ENCODE measurements at regions not wholly inside any gene's neighbourhood (a gene's known extent, or its start where the extent isn't known, plus 50 kb on each side); places are given as distances from the start of the nearest gene placed in this dataset.

GRCh38 chr10:44065788-44066526, 318.9 kb downstream of the CXCL12 start:
- TF ChIP-seq CTCF (conservative IDR thresholded peaks at IDR 0.05) (no peak), EZH2 (IDR thresholded peaks at IDR 0.05; ENCODE audit: low read depth) (no peak)

Data from PC-9 (cell line).